HG03064 (cell line): ENCODE measurements at regions not wholly inside any gene's neighbourhood (a gene's known extent, or its start where the extent isn't known, plus 50 kb on each side); places are given as distances from the start of the nearest gene placed in this dataset.

Experiments
- ATAC-seq: cut with Tn5 transposase; IDR thresholded peaks from one replicate; pipeline ENCODE4 v1.9.1; 2021; ENCODE audit warnings: low read depth; ENCODE audit not compliant: unreplicated experiment

DNA sequence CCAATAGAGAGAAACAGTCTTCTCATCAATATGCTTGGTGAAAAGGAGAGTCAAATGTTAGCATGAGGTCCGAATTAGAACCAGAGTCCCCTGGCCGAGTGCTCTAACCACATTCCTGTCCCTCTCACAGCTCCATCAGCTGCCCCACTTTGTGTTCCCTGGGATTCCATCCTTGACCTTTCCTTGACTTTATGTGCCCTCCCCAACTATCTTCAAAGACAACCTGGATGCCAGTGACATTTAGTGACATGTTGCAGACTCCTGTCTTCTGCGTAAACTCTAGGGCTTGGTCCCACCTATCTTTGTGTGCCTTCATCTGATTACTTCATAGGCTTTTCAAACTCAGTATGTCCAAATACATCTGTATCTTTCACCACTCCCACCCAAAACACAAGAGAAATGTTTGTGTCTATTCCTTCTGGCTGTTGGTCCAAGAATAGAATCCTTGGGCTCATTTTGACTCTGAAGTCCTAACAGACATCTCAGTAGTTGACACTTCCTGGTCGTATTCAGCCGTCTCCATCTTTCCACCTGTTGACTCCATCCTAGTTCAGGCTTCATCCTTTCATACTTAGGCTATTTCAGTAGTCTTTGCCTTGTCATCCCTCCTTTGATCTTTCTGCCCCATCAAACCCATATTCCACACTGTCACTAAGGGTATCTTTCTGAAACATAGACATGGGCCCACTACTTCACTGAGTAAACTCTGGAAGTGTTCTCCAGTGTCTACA lies 101.4 kb upstream of the CD180 start:
- no peak for ATAC-seq

DNA sequence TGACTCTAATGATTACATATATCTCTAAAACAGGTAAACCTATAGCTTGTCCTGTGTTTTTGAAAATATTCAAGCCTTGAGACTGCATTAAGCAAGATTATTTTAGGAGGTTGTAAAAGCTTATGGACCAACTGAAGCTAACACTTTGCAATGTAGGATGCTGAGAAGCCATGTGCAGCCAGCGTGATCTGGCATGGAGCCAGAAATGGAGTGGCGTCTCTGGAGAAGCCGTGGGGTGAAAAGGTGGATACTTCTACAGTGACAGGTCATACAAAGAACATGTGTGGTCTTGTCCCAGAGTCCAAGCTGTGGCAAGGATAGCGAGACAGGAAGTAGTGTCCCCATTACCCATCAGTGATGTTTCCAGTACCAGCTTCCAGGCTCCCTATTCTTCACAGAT lies 100.8 kb upstream of the CD180 start:
- ATAC-seq = no peak

DNA sequence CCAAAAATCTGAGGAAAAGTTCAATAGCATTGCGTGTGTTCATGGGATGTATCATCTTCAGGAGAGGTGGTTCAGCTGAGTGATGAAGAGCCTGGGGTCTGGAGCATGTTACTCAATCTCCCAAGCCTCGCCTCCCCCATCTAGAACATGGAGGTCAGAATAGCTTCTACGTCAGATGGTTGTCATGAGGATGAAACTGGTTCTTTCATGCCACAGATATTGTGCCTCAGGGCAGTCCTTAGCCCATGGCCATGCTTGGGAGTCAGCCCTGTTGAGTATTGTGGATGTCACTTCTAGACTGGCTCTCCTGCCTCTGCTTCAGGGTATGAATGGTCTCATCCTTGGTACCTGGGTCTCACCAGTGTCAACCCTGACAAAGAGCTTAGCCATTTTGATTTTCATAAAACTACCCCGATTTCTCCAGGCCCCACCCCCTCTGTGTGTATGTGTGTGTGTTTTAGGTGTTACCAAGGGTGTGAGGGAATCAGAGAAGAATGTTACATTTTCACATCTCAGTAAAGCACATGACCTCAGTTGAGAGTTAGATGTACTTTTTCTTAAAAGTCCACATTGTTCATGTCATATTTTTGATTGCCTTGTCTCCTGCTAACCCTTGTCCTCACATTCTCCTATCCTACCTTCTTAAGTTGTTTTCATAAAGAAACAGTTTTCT lies 97.8 kb upstream of the CD180 start:
- ATAC-seq = no peak

DNA sequence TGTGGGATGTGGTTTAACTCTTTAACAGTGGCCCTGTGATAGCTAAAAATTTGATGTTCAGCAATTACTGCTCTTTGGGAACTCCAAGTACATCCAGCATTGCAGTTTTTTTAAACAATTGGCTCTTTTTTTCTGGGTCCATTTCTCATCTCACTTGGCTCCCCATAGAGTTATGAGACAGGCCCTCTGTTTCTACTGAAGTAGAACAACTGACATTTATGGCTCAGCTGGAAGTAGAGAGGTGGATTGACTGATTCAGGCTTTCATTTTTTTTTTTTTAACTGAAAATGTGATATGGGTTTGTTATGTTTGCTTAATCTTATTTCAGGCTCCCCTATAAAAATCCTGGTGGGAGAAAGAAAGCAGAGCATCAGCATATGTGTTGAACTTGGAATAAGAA lies 96.6 kb upstream of the CD180 start:
- no peak for ATAC-seq

DNA sequence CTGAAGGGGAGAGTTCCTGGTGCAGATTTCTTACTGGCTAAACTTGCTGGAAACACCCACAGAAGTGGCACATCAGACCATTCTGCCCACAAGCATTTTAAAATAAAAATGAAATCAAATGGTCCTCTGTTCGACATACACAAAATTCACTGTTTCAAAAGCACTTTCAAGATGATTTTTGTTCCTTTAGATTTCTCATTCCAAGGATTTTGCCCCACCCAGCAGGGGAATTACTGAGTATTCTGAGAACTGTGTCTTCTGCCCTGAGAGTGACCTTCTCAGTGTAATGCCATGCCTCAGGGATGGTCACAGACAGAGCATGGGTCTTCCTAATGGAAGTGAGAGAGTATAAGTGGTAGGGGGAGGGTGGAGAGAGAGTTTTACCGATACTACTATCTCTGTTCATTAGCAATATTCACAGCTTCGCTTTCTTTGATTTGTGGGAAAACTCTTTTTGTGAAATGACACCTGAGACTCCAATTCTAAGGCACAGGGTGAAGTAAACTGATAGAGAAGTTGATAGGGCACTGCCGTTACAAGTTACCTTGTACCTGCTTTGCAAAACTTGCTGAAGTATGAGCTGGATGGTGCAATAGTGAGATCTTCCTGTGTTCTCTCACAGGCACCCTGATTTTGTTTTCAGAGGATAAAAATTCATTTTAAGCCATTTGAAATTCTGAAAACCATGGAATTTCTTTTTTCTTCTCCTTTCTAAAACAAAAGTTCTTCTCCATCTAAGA lies 95.8 kb upstream of the CD180 start:
- ATAC-seq = no peak

DNA sequence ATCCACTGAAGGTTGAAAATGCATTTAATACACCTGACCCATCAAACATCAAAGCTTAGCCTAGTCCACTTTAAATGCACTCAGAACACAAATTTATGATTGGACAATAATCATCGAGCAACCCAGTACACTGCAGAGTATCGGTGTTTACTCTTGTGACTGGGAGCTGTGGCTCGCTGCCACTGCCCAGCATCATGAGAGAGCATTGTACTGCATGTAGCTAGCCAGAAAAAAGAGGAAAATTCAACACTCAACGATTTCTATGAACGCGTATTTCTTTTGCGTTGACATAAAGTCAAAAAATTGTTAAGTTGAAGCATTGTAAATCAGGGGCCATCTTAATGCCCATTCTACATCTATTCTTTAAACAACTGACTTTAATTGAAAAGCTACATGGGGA lies 95.1 kb upstream of the CD180 start:
- ATAC-seq = no peak

DNA sequence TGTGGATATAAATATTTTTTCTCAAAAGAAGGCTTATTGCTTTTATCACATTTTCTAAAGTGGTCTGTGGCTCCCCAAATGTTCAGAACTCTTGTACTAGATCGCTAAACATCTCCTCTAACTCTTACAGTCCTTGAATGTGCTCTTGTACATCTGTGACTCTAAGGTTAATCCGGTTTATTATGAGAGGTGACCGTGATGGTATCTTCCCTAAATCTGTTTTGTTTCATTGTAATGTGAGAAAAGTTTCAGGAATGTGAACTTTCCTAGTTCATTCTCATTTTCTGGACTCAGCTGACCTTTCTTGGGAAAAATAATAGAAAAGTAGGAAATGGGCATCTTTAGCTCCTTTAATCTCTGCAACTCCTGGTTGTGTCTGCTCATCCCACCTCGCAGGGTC lies 94.5 kb upstream of the CD180 start:
- ATAC-seq = no peak

DNA sequence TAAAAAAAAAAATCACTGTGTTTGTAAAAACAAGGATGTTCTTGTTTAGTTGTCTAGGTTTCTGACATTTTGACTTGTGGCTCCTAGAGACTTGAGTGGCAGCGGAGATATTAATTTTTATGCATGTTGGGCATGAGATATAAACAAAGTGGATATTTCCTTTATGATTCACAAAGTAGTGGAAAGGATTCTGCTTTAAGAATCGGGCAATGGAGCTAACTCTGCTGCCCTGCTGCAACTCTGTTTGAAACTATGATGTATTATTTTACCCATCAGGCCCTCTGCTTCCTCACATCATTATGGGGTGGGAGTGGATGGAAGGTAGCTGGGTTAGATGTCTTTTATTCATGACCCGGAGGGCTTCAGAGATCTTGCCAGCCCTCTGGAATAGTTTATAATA lies 94.1 kb upstream of the CD180 start:
- no peak for ATAC-seq

DNA sequence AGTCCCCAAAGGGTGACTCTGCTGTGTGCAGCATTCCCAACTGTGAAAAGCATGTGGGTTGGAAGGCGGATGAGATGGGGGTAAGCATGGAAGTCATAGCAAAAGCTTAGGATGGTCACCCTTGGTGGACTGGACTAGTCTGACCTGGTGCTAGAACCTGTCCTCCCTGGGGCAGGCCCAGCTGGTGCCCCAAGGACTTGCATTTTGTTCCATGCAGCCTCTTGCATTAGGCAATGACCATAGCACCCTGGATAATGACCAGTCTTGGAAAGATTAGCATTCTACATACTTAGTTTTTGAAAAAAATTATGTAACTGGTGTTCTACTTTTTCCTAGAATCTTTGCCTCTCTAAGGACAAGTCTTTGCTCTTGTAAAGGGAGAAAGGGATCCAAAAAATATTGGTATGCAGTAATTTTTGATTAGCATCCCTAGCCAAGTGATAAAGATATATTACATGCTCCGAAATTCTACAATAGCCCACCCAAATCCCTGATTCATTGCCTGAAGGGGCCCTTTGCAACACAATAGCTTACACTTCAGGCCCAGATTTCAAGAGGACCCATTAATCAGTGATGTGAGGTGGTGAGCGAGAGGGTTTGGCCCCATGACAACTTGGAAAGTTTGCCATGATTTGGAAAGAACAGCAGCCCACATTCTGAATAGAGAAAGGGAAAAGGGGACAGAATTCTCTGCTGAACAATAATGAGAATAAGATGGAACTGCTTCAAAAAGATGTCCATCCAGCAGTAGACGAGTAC lies 93.3 kb upstream of the CD180 start:
- ATAC-seq = no peak

DNA sequence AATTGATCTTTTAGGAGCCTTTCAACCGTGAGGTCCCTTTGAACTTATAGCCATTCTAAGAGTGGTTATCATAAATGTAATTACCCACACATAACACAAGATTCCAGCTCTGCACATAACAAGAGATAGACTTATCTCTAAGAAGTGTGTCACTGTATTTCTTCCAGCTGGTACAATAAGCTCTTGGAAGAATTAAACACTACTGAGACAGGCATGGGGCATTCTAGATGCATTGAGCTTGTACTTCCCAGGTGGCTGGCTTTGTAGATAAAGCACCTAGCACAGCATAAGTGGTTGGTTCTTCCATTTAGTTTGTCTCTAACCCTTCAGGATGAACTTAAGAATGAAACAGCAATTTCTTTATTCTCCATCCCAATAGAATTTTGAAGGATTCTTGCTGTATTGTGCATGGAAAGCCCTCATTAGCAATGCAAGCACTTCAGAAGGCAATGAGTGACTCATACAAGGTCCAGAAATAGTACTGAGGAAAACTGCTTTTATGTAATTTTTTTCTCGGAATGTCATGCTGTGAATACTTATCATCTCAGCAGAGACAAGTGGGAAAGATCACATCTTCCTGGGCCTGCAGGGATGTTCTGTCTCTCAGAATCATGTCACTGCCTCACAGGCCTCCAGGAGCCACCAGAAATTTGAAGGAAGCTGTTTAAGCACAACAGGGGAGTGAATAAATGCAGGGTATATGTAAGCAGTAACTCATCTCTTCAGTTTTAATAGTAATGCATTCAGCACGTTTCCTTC lies 91.1 kb upstream of the CD180 start:
- no peak for ATAC-seq

DNA sequence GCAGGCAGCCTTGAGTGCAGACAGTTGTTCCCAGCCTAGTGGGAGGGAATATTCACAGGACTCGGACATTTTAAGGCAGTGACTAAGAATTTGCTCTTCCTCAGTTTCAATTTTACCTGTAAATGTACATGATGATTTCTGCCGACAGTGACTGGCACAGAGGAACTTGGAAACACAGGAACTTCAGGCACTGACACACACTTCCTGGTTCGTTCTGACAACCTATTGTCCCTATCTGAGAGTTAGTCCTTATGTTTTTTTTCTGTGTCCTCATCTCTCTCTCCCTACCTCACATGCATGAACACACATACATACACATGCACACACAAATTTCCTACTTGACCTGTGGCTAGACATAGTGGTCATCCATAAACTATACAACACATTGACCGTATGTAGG lies 89.4 kb upstream of the CD180 start:
- no peak for ATAC-seq

DNA sequence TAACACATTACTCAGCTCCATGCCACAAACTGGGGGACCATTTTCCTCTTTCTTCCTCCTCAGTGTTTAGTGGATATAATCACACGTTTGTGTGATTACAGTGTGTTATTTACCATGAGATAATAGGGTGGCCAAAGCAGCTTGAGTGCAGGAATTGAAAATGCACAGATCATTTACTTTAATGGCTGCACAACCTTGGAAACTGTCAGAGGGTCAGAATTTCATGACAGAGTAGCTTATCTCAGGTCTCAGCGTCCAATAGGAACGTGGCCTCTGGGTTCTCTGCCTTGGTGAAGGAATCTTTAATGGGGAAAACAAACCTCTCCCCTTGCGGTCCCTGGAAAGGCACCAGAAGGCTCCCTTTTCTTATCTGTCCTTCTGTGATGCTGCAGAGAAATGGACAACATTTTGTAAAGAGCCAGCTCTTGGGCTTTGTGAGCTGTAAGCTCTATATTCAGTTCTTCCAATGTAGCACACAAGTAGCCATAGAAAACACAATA lies 87.4 kb upstream of the CD180 start:
- no peak for ATAC-seq

DNA sequence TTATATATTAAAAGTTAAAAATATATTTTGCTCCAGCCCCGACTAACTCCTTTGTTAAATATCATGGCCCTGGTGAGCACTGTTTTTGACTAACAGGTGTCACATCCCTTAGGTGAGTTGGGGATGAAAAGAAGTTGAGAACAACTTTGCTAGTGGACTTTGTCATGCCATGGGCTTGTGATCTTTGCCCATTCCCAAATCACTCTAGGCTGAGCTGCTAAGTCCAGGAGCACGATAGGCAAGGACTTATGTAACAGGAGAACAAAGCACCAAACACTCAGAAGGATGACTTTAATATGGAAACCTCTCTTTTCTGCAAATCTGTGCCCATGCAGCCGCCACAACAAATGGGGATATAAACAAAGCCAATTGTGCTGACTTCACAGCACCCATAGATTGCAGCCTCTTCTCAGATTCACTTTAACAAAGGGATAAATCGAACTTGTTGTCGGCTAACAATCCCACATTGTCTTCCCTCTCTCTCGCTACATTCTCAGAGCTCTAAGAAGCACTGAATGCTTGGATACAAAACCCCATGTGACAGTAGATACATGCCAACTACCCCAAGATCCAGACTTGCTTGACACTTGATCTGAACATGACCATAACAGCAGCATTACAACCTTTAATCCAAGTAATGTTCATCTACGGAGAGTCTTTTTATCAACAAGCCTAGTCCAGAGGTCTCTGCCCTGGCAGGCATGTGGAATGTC lies 86.8 kb upstream of the CD180 start:
- no peak for ATAC-seq

DNA sequence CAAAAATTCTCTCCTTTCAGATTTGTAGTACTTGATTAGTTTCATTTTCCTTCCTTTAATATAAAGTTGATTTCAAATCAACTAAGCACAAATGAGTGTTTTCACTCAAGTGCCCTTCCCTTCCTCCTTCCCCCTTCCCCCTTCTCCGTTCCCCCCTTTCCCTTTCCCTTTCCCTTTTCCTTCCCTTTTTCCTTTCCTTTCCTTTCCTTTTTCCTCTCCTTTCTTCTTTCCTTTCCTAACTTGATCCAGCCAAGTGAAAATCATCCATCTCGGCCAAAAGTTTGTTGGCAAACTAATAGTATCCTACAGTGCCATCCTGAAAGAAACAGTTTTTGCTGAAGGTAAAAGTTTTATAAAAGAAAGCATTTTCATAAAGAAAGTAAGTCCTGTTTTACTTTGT lies 85.3 kb upstream of the CD180 start:
- ATAC-seq = no peak

DNA sequence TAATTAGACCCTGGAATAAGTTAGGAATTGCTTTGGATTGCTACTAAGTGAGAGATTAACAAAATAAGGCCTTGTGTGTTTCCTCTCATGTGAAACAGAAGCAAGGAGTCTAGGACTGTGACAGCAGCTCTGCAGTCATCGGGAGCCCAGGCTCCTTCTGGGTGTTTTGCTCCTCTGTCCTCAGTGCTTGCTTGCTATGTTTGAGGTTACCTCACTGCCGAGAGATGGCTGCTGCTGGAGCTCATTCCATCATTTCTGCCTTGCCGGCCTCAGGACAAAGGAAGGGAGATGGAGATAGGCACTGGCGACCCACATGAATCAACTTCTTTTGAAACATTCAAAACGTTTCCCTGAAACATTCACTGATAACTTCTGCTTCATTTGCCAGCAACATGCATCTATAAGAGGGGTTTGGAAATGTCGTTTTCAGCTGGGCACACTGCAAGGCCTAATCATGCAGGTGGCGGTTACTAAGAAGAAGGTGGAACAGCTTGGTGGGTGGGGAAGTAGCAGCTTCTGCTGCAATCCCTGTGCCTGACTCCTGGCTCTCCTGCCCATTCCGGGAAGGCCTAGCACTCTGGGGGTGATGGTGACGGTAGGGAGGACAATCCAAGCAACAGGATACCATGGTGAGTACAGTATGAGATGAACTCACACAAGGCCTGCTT lies 77.2 kb upstream of the CD180 start:
- ATAC-seq = no peak

DNA sequence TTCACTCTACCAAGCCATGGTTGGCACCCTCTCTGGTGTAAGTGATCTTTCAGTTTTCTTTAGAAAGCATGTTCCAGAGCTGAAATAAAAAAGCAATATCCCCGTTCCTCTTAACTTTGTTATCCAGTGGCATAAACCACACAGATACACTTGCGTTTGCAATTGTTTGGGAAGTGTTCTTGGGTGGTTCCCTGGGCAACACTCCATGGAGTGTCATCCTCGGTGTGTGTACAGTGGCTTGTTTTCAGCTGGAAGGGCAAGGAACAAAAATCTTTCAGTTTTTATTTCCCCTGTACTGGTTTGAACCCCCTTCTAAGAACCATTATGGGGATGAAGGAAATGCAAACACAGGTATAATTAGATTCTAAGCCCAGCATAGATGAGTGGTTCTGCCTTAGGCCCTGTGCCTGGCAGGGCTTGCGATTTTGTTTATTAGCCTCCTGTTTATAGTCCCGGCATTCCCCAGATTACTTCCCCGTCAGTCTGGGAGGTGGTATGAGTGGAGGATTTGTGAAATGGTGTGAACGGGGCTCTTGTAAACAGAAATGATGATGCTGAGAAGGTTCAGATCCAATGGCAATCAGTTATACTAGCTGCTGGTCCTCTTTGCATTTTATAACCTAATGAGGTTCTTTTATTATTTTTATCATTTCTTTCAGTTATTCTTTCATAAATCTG lies 76.0 kb upstream of the CD180 start:
- ATAC-seq = no peak

DNA sequence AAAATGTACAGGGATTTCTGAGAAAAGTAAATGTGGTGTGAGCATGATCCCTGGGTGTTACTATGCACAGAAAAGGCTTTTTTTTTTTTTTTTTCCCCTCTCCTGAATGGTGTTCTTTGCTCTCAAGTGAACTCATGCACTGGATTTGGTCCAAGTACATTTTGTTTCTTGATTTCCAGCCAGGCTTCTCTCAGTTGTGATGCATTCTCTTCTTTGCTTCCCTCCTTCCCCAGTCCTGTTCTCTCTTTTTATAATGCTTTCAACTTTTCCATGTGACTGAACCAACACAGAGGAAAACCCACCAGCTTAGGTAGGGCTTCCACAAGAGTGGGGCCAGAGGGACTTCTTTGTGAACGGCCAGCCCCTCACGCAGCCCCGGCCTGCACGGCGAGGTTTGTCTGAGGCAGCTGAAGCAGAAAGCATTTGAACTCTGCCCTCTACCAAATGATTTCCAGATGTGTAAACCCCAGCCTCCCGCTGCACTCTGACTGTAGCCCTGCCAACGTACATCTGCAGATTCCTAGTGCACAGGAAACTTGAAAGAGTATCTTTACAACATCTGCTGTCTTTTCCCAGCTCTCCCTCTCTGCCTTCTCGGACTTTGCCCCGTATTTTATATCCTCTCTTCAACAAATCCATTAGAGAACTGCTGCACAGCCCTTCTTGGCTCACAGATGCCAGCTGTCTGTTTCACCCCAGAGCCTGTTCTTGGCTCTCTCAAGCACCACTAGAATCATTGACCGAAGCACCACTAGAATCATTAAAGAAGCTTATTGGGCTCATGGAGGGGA lies 71.8 kb upstream of the CD180 start:
- no peak for ATAC-seq
